Uterus (tissue), 3 donors: ENCODE measurements at regions not wholly inside any gene's neighbourhood (a gene's known extent, or its start where the extent isn't known, plus 50 kb on each side); places are given as distances from the start of the nearest gene placed in this dataset.

Experiments used
- DNase-seq, 2 donors: peaks; one replicate each; pipeline ENCODE4 v3.0.0-alpha.2; 2019 to 2020
- H3K27ac ChIP-seq, 2 donors: fragments of 200-600 bp; sonication (generic); 1 replicate in 1 of 2; 2 replicates in 1 of 2; pipeline ENCODE4 v1.5.1; 2016 to 2018
- H3K27me3 ChIP-seq, 2 donors: fragments of 200-600 bp; sonication (generic); one replicate each; pipeline ENCODE4 v1.5.1; 2018 to 2019; ENCODE audit warnings: control low read depth in 1 of 2
- H3K36me3 ChIP-seq, 2 donors: fragments of 200-600 bp; sonication (generic); one replicate each; pipeline ENCODE4 v1.5.1; 2019; ENCODE audit warnings: control low read depth in 1 of 2
- H3K4me1 ChIP-seq, 2 donors: fragments of 200-600 bp; sonication (generic); one replicate each; pipeline ENCODE4 v1.5.1; 2018 to 2019; ENCODE audit warnings: control low read depth in 1 of 2
- H3K4me3 ChIP-seq, 2 donors: fragments of 200-600 bp; sonication (generic); 1 replicate in 1 of 2; 2 replicates in 1 of 2; pipeline ENCODE4 v1.5.1; 2018 to 2019; ENCODE audit warnings: mild to moderate bottlenecking in 1 of 2
- H3K9me3 ChIP-seq, 2 donors: fragments of 200-600 bp; sonication (generic); one replicate each; pipeline ENCODE4 v1.5.1; 2019; ENCODE audit warnings: control low read depth in 1 of 2
- POLR2A ChIP-seq, 2 donors: fragments of 450-650 bp; IDR thresholded peaks; one replicate each; pipeline ENCODE4 v1.6.1; 2016; ENCODE audit warnings: antibody characterized with exemption in 2 of 2, mild to moderate bottlenecking in 1 of 2, moderate library complexity in 1 of 2
- intact Hi-C: fragments of 100-400 bp; cut with DNase I; formaldehyde crosslinking; loops from one replicate; pipeline ENCODE4 v1.15.1; 2023; ENCODE audit warnings: low total_unique reads
- TF ChIP-seq, protein P1 (sequence below), 4 experiments: fragments of 200-600 bp in 2 of 4; fragments of 450-650 bp in 2 of 4; sonication (generic) in 2 of 4; IDR thresholded peaks; one replicate each; pipeline ENCODE4 v1.5.1; 2016 to 2019; ENCODE audit warnings: antibody characterized with exemption in 4 of 4, mild to moderate bottlenecking in 2 of 4, moderate library complexity in 1 of 4
- donor health status: DM: yes; HTN: yes; CAD: no.

DNA sequence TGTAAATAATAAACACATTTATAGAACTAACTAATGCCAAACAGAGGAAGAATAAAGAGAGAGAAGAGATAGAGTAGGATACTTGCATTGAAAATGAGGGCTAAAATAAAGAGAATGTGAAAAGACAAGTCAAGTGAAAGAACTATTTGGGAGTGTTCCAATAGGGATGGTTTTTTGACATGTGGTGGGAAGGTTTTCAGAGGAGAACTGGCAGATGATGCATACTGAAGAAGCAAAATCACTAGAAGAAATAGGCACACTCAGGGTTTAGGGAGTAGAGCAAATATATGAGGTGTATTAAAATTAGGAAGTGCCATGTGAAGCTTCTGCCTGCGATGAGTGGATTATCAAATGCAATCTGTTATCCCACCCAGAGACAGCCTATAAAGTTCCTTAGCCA, 744.8 kb downstream of the REEP3 start:
- H3K4me3 ChIP-seq: no peak overlapping the region
- TF ChIP-seq, protein P1, sequence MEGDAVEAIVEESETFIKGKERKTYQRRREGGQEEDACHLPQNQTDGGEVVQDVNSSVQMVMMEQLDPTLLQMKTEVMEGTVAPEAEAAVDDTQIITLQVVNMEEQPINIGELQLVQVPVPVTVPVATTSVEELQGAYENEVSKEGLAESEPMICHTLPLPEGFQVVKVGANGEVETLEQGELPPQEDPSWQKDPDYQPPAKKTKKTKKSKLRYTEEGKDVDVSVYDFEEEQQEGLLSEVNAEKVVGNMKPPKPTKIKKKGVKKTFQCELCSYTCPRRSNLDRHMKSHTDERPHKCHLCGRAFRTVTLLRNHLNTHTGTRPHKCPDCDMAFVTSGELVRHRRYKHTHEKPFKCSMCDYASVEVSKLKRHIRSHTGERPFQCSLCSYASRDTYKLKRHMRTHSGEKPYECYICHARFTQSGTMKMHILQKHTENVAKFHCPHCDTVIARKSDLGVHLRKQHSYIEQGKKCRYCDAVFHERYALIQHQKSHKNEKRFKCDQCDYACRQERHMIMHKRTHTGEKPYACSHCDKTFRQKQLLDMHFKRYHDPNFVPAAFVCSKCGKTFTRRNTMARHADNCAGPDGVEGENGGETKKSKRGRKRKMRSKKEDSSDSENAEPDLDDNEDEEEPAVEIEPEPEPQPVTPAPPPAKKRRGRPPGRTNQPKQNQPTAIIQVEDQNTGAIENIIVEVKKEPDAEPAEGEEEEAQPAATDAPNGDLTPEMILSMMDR (IDR thresholded peaks at IDR 0.05): no peak
- no peak for TF ChIP-seq POLR2A (IDR thresholded peaks at IDR 0.05)
- H3K4me1 ChIP-seq: no peaks in the 10 kb centered on the region
- no peaks in the 10 kb centered on the region for H3K27me3 ChIP-seq
- H3K9me3 ChIP-seq: no peaks in the 10 kb centered on the region
- intact Hi-C loops: no loop called here
- H3K27ac ChIP-seq: no peak overlapping the region
- no peaks in the 10 kb centered on the region for H3K36me3 ChIP-seq
- DNase-seq: no peak

DNA sequence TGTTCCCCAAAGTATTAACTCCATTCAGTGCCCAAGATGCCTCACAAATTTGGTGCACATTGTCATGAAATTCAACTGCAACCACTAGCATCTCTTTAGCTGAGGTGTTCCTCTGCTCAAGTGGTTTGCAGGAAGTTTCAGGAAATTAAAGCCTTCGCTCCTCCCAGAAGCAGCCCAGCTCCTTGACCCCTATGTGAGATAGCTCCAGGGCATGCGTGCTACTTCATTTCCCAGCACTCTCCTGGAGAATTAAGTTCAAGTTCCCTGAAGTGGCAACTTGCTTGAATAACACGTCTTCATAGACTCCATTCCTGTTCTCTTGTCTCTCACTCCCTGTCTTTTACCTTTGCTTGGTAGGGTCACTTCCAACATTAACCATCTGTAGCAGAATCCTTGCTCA, 750.3 kb downstream of the REEP3 start:
- Histone ChIP-seq H3K4me3 (no peak overlapping the region), H3K36me3 (no peaks in the 10 kb centered on the region), H3K4me1 (no peaks in the 10 kb centered on the region), H3K27me3 (no peaks in the 10 kb centered on the region), H3K27ac (no peak overlapping the region), H3K9me3 (no peaks in the 10 kb centered on the region)
- TF ChIP-seq POLR2A (IDR thresholded peaks at IDR 0.05): no peak
- TF ChIP-seq, protein P1 (IDR thresholded peaks at IDR 0.05): no peak
- no peak for DNase-seq
- intact Hi-C loops: no loop called here

DNA sequence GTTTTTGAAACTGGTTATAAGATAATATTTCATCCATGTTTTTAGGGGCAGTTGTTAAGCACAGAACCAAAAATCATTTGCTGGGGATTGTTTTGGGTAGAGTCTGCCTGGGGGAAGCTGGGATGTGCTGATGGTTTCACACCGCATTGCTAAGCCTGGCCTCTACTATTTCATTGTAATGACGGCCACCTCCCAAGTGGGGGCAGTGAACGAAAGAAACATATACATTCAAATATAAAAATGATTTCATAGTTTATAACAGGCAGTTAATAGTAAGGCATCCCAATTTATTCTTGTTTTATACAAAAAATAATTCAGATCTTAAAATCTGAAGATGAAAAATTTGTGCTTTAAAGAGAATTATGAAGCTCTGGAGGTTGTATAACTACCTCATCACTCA, 750.8 kb downstream of the REEP3 start:
- no peaks in the 10 kb centered on the region for H3K36me3 ChIP-seq
- H3K4me3 ChIP-seq: no peak overlapping the region
- TF ChIP-seq, protein P1 (IDR thresholded peaks at IDR 0.05): no peak
- TF ChIP-seq POLR2A (IDR thresholded peaks at IDR 0.05): no peak
- intact Hi-C loops: no loop called here
- no peaks in the 10 kb centered on the region for H3K27me3 ChIP-seq
- no peaks in the 10 kb centered on the region for H3K9me3 ChIP-seq
- no peaks in the 10 kb centered on the region for H3K4me1 ChIP-seq
- H3K27ac ChIP-seq: no peak overlapping the region
- DNase-seq: no peak

DNA sequence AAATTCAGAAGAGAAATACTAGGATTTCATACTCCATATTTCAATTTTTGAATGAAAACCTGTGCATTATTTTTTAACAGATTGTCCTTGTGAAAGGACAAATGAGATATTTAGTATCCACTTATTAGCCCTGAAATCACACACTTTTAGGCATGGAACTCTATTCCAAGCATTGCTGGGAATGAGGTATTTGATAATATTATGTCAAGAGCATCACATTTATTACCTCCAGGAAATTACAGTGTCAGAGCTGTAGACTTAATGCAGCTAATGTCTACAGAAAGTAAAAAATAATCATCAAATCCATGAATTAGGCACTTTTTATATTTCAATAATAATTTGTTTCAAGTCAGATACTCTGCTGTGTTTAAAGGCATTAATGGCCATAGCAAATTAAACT, 753.8 kb downstream of the REEP3 start:
- no peaks in the 10 kb centered on the region for H3K9me3 ChIP-seq
- DNase-seq: no peak
- no peaks in the 10 kb centered on the region for H3K27me3 ChIP-seq
- TF ChIP-seq, protein P1 (IDR thresholded peaks at IDR 0.05): no peak
- TF ChIP-seq POLR2A (IDR thresholded peaks at IDR 0.05): no peak
- no peak overlapping the region for H3K4me3 ChIP-seq
- H3K36me3 ChIP-seq: no peaks in the 10 kb centered on the region
- intact Hi-C loops: no loop called here
- H3K27ac ChIP-seq: no peak overlapping the region
- no peaks in the 10 kb centered on the region for H3K4me1 ChIP-seq

DNA sequence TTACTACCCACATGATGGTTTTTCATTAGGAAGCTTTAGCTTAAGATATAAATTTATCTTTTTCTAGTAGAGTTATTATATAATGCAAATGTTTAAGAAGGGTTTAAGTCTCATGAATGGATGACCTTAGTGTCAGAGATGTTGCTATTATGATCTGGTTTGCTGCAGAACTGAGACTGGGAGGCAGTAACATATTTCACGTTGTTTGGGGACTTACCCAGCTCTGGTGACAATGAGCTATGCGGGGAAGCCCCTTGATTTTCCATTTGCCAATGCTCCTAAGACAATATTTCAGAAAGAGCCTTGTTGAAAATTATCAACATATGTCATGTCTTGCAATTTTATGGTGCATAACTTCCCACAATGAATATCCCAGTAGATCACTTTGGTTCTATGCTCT, 754.6 kb downstream of the REEP3 start:
- H3K4me3 ChIP-seq: no peak overlapping the region
- no peaks in the 10 kb centered on the region for H3K9me3 ChIP-seq
- H3K27ac ChIP-seq: no peak overlapping the region
- intact Hi-C loops: no loop called here
- no peaks in the 10 kb centered on the region for H3K27me3 ChIP-seq
- no peak for DNase-seq
- no peaks in the 10 kb centered on the region for H3K36me3 ChIP-seq
- TF ChIP-seq, protein P1 (IDR thresholded peaks at IDR 0.05): no peak
- TF ChIP-seq POLR2A (IDR thresholded peaks at IDR 0.05): no peak
- no peaks in the 10 kb centered on the region for H3K4me1 ChIP-seq
